ENCODE measurements at regions not wholly inside any gene's neighbourhood (a gene's known extent, or its start where the extent isn't known, plus 50 kb on each side); places are given as distances from the start of the nearest gene placed in this dataset.
A peak's percentile ranks its signal among the peaks of the same experiment; 100 is the strongest.

DNA sequence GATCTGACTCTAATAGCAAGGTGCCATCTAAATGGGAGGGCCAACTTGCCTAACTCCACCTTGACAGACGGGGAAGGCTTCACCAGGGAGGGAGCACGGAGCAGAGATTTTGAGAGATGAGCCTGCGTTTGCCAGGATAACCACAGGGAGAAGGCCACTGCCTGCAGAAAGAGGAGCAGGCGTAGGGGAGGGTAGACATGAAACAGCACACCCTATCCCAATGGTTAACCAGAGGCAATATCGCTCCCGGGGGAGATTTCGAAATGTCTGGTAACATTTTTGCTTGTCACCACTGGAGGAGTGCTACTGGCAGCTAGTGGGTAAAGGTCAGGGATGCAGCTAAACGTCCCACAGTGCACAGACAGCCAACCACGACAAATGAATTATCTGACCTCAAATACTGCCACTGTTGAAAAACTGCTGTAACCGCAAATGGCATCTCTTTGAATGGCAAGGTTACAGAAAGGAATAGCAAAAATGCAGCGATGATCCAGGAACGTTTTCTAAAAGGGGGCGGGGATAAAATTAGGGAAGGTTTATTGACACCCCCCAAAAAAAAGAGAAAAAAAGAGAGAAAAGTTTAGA is 126.0 kb upstream of the ATF7IP start:
- H3F3A ChIP-seq (replicated peaks; ENCODE audit: low read depth), result no peaks in the 10 kb centered on the region
- Mint-ChIP-seq H3K4me1 (peaks cover 20% of the 10 kb centered on the region), H3K9me3 (peaks cover 27% of the 10 kb centered on the region), H3K27me3 (ENCODE audit: insufficient read depth, low read depth, poor library complexity) (peaks cover 10% of the 10 kb centered on the region), H3K4me3 (peak overlapping the region; percentile 31; the same call in 2 of the 3 replicates), H3K36me3 (ENCODE audit: low read depth) (peaks cover 15% of the 10 kb centered on the region), H3K27ac (peak overlapping the region; percentile 61; the same call in 1 of the 2 replicates)
- TF ChIP-seq ZNF114 (CRISPR knock-in tag; IDR thresholded peaks at IDR 0.05), result no peak
- no peak for TF ChIP-seq POLR2AphosphoS5 (IDR thresholded peaks at IDR 0.05; ENCODE audit: low read depth)
- peak in 1 of 2 experiments; percentile 36; a peak in 2 of 4 replicates for TF ChIP-seq CTCF (conservative IDR thresholded peaks at IDR 0.05; ENCODE audit: low read depth in 2 of 2)
- TF ChIP-seq EZH2 (IDR thresholded peaks at IDR 0.05; ENCODE audit: low read depth, unreplicated experiment), result no peak
- TF ChIP-seq, protein P1, sequence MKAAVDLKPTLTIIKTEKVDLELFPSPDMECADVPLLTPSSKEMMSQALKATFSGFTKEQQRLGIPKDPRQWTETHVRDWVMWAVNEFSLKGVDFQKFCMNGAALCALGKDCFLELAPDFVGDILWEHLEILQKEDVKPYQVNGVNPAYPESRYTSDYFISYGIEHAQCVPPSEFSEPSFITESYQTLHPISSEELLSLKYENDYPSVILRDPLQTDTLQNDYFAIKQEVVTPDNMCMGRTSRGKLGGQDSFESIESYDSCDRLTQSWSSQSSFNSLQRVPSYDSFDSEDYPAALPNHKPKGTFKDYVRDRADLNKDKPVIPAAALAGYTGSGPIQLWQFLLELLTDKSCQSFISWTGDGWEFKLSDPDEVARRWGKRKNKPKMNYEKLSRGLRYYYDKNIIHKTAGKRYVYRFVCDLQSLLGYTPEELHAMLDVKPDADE (IDR thresholded peaks at IDR 0.05), result no peak
- H3K4me2 ChIP-seq, result peak overlapping the region; percentile 69
- peaks cover 8% of the 10 kb centered on the region; the same call in 1 of the 2 replicates for H3K36me3 ChIP-seq (ENCODE audit: insufficient read depth)
- peak overlapping the region; percentile 72 for H2AFZ ChIP-seq
- peaks cover 12% of the 10 kb centered on the region for H3K4me1 ChIP-seq (ENCODE audit: insufficient read depth)
- no peaks in the 10 kb centered on the region for H3K79me2 ChIP-seq (replicated peaks; ENCODE audit: insufficient read depth)
- peak overlapping the region; percentile 46; the same call in 1 of the 2 replicates for H3K27ac ChIP-seq (ENCODE audit: low read depth)
- peak; percentile 87 for ATAC-seq
- H3K4me3 ChIP-seq, result peak overlapping the region; percentile 41
- no peaks in the 10 kb centered on the region for H4K20me1 ChIP-seq (replicated peaks; ENCODE audit: insufficient read depth)
- no peaks in the 10 kb centered on the region for H3K9me2 ChIP-seq (ENCODE audit: insufficient read depth)
- peak; percentile 67 for DNase-seq (ENCODE audit: low spot score)
- no peaks in the 10 kb centered on the region for H3K27me3 ChIP-seq (ENCODE audit: insufficient read depth)

DNA sequence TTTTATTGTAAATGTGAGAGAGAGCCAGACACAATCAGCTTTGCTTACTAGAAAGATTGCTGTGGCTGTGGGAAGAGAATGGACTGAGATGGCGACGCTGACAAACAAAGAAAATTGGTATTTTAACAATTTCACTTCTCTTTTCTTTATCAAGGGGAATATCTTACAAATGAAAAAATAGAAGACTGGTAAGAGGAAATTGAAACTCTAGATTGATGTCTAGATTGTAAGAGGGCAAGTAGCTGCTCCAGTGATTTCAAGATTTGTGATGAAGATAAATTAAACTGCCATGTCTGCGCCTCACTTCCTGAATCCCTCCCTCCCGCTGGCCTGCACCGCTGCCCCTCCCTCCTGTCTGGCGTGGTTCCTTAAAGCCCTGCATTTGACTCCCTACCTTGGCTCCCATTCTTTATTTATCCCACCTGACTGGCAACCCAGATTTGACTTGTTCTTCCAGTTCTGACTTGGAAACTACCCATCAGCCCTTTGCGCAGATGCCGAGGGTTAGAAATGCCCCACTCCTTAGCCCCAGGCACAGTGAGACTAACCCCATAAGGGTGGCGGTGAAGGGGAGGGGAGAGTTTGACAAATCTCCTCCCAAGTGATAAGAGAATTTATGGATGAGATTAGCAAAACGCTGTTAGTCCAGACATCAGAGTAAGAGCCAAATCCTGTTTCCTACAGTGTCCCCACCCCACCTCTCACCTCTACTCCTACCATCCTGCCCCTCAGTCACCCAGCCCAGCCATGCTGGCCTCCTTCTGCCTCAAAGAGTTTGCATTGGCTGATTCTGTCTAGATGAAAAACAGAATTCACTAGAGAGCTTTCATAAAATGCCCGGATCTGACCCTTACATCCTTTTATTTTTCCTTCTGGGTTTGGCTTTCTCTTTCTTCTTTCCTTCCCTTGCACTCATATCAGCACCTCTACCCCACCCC is 125.3 kb upstream of the ATF7IP start:
- Histone ChIP-seq H3K4me3 (peak overlapping the region; percentile 41), H3K27me3 (ENCODE audit: insufficient read depth) (no peaks in the 10 kb centered on the region), H3K4me1 (ENCODE audit: insufficient read depth) (peaks cover 19% of the 10 kb centered on the region), H4K20me1 (replicated peaks; ENCODE audit: insufficient read depth) (no peaks in the 10 kb centered on the region), H3K27ac (ENCODE audit: low read depth) (peak overlapping the region; percentile 46; the same call in 1 of the 2 replicates), H3F3A (replicated peaks; ENCODE audit: low read depth) (no peaks in the 10 kb centered on the region), H3K79me2 (replicated peaks; ENCODE audit: insufficient read depth) (no peaks in the 10 kb centered on the region), H2AFZ (peak overlapping the region; percentile 72), H3K4me2 (peak overlapping the region; percentile 69), H3K9me2 (ENCODE audit: insufficient read depth) (no peaks in the 10 kb centered on the region), H3K36me3 (ENCODE audit: insufficient read depth) (peaks cover 8% of the 10 kb centered on the region; the same call in 1 of the 2 replicates)
- peaks cover 10% of the 10 kb centered on the region for H3K27me3 Mint-ChIP-seq (ENCODE audit: insufficient read depth, low read depth, poor library complexity)
- ATAC-seq (peak; percentile 86), DNase-seq (ENCODE audit: low spot score) (peak; percentile 74)
- H3K27ac Mint-ChIP-seq, result peak overlapping the region; percentile 61; the same call in 1 of the 2 replicates
- peaks cover 16% of the 10 kb centered on the region for H3K36me3 Mint-ChIP-seq (ENCODE audit: low read depth)
- TF ChIP-seq STAT1 (IDR thresholded peaks at IDR 0.05; ENCODE audit: unreplicated experiment), result no peak
- TF ChIP-seq, protein P2, sequence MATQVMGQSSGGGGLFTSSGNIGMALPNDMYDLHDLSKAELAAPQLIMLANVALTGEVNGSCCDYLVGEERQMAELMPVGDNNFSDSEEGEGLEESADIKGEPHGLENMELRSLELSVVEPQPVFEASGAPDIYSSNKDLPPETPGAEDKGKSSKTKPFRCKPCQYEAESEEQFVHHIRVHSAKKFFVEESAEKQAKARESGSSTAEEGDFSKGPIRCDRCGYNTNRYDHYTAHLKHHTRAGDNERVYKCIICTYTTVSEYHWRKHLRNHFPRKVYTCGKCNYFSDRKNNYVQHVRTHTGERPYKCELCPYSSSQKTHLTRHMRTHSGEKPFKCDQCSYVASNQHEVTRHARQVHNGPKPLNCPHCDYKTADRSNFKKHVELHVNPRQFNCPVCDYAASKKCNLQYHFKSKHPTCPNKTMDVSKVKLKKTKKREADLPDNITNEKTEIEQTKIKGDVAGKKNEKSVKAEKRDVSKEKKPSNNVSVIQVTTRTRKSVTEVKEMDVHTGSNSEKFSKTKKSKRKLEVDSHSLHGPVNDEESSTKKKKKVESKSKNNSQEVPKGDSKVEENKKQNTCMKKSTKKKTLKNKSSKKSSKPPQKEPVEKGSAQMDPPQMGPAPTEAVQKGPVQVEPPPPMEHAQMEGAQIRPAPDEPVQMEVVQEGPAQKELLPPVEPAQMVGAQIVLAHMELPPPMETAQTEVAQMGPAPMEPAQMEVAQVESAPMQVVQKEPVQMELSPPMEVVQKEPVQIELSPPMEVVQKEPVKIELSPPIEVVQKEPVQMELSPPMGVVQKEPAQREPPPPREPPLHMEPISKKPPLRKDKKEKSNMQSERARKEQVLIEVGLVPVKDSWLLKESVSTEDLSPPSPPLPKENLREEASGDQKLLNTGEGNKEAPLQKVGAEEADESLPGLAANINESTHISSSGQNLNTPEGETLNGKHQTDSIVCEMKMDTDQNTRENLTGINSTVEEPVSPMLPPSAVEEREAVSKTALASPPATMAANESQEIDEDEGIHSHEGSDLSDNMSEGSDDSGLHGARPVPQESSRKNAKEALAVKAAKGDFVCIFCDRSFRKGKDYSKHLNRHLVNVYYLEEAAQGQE (IDR thresholded peaks at IDR 0.05; ENCODE audit: unreplicated experiment), result no peak
- TF ChIP-seq EZH2phosphoT487 (IDR thresholded peaks at IDR 0.05; ENCODE audit: unreplicated experiment), result no peak
- no peak for TF ChIP-seq EZH2 (IDR thresholded peaks at IDR 0.05; ENCODE audit: low read depth, unreplicated experiment)
- H3K4me3 Mint-ChIP-seq, result no peak overlapping the region; the same call in 1 of the 3 replicates
- peaks cover 28% of the 10 kb centered on the region for H3K9me3 Mint-ChIP-seq
- peaks cover 28% of the 10 kb centered on the region for H3K4me1 Mint-ChIP-seq

All from GM23338 (cell line).